HG03432 (cell line): ENCODE measurements at regions not wholly inside any gene's neighbourhood (a gene's known extent, or its start where the extent isn't known, plus 50 kb on each side); places are given as distances from the start of the nearest gene placed in this dataset.

Experiments used
- ATAC-seq: cut with Tn5 transposase; IDR thresholded peaks from one replicate; pipeline ENCODE4 v1.9.1; 2021; ENCODE audit warnings: mild to moderate bottlenecking, moderate library complexity; ENCODE audit not compliant: unreplicated experiment

GRCh38 chr4:154107337-154107736, 318.5 kb upstream of the SFRP2 start:
- ATAC-seq: no peak

GRCh38 chr4:154088741-154089140, 299.9 kb upstream of the SFRP2 start:
- no peak for ATAC-seq

GRCh38 chr4:154086247-154086646, 297.4 kb upstream of the SFRP2 start:
- no peak for ATAC-seq

GRCh38 chr4:154084864-154085263, 296.0 kb upstream of the SFRP2 start:
- ATAC-seq: no peak

- no peak for ATAC-seq
Observed at GRCh38 chr4:154082760-154083535, 294.1 kb upstream of the SFRP2 start.

- ATAC-seq: no peak
Observed at GRCh38 chr4:154081391-154081790, 292.5 kb upstream of the SFRP2 start.

- no peak for ATAC-seq
Observed at GRCh38 chr4:154078504-154079350, 289.8 kb upstream of the SFRP2 start.

GRCh38 chr4:154076921-154077320, 288.0 kb upstream of the SFRP2 start:
- ATAC-seq: no peak

GRCh38 chr4:154073107-154073822, 284.4 kb upstream of the SFRP2 start:
- peak; percentile 91 for ATAC-seq

- no peak for ATAC-seq
Observed at GRCh38 chr4:154067786-154068185, 278.9 kb upstream of the SFRP2 start.

GRCh38 chr4:154065368-154065767, 276.5 kb upstream of the SFRP2 start:
- ATAC-seq: no peak

GRCh38 chr4:154064244-154064643, 275.4 kb upstream of the SFRP2 start:
- no peak for ATAC-seq

- ATAC-seq: no peak
Observed at GRCh38 chr4:154049457-154050181, 260.7 kb upstream of the SFRP2 start.

GRCh38 chr4:154047733-154048132, 258.9 kb upstream of the SFRP2 start:
- no peak for ATAC-seq

- ATAC-seq: no peak
Observed at GRCh38 chr4:154044742-154045485, 256.0 kb upstream of the SFRP2 start.

GRCh38 chr4:154044108-154044531, 255.2 kb upstream of the SFRP2 start:
- ATAC-seq: no peak

- ATAC-seq: no peak
Observed at GRCh38 chr4:154041640-154042039, 252.8 kb upstream of the SFRP2 start.

GRCh38 chr4:154039435-154040343, 250.8 kb upstream of the SFRP2 start:
- ATAC-seq: no peak

GRCh38 chr4:154036856-154037255, 248.0 kb upstream of the SFRP2 start:
- no peak for ATAC-seq
